ENCODE measurements at regions not wholly inside any gene's neighbourhood (a gene's known extent, or its start where the extent isn't known, plus 50 kb on each side); places are given as distances from the start of the nearest gene placed in this dataset.

DNA sequence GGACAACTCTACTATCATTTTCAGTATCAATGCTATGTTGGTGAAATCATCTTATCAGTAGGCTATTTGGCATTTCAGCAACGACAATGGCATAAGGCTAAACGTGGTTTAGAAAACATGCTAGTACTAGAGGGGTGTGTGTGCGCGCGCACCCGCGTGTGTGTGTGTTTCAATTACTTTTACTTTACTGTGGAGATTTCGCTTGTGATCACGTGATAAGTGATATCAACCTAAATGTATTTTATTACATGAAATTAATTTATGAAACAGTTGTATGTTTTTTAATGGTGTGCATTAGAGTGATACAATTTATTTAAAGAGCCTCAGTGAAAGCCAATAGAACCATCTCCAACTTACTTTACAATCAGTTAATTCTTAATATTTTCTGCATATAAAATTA is 587.9 kb upstream of the ITGA1 start:
- TF ChIP-seq, protein P1, sequence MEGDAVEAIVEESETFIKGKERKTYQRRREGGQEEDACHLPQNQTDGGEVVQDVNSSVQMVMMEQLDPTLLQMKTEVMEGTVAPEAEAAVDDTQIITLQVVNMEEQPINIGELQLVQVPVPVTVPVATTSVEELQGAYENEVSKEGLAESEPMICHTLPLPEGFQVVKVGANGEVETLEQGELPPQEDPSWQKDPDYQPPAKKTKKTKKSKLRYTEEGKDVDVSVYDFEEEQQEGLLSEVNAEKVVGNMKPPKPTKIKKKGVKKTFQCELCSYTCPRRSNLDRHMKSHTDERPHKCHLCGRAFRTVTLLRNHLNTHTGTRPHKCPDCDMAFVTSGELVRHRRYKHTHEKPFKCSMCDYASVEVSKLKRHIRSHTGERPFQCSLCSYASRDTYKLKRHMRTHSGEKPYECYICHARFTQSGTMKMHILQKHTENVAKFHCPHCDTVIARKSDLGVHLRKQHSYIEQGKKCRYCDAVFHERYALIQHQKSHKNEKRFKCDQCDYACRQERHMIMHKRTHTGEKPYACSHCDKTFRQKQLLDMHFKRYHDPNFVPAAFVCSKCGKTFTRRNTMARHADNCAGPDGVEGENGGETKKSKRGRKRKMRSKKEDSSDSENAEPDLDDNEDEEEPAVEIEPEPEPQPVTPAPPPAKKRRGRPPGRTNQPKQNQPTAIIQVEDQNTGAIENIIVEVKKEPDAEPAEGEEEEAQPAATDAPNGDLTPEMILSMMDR (conservative IDR thresholded peaks at IDR 0.05): no peak
- no peak for TF ChIP-seq EZH2 (IDR thresholded peaks at IDR 0.05; ENCODE audit: low read depth)
- Histone ChIP-seq H3K36me3 (ENCODE audit: low read depth) (no peaks in the 10 kb centered on the region), H3K4me3 (no peak overlapping the region), H3K79me2 (ENCODE audit: low read depth) (no peaks in the 10 kb centered on the region), H3K4me1 (replicated peaks; ENCODE audit: insufficient read depth) (no peaks in the 10 kb centered on the region), H3K9me2 (ENCODE audit: insufficient read depth) (no peaks in the 10 kb centered on the region), H3K4me2 (no peak overlapping the region), H3K9me3 (ENCODE audit: insufficient read depth, low read depth) (no peaks in the 10 kb centered on the region), H4K20me1 (ENCODE audit: insufficient read depth) (no peaks in the 10 kb centered on the region), H2AFZ (no peak overlapping the region), H3K27ac (no peak overlapping the region), H3K27me3 (ENCODE audit: insufficient read depth, low read depth) (no peaks in the 10 kb centered on the region), H3F3A (ENCODE audit: insufficient read depth, low read depth) (no peaks in the 10 kb centered on the region)
- intact Hi-C loops (cut with micrococcal nuclease; ENCODE audit: unreplicated experiment): no loop called here
- ChIA-PET POLR2A (ENCODE audit: unreplicated experiment) (no interaction called here), CTCF (no interaction called here)
- no TSS peak for BruUV-seq (replicated peaks)
- DNase-seq: no peak

DNA sequence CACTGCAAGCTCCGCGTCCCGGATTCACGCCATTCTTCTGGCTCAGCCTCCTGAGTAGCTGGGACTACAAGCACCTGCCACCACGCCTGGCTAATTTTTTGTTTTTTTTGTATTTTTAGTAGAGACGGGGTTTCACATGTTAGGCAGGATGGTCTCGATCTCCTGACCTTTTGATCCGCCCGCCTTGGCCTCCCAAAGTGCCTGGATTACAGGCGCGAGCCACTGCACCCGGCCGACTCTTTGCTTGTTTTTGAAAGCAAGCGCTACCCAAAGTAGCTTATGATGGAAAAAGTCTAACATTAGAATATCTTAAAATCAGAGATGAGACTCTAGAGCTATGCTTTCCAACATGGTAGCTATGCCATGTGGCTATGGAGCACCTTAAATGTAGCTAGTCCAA is 585.5 kb upstream of the ITGA1 start:
- Histone ChIP-seq H3F3A (ENCODE audit: insufficient read depth, low read depth) (no peaks in the 10 kb centered on the region), H3K9me2 (ENCODE audit: insufficient read depth) (no peaks in the 10 kb centered on the region), H3K4me1 (replicated peaks; ENCODE audit: insufficient read depth) (no peaks in the 10 kb centered on the region), H3K79me2 (ENCODE audit: low read depth) (no peaks in the 10 kb centered on the region), H4K20me1 (ENCODE audit: insufficient read depth) (no peaks in the 10 kb centered on the region), H3K4me2 (no peak overlapping the region), H2AFZ (no peak overlapping the region), H3K9me3 (ENCODE audit: insufficient read depth, low read depth) (no peaks in the 10 kb centered on the region), H3K27me3 (ENCODE audit: insufficient read depth, low read depth) (no peaks in the 10 kb centered on the region), H3K4me3 (no peak overlapping the region), H3K27ac (no peak overlapping the region), H3K36me3 (ENCODE audit: low read depth) (no peaks in the 10 kb centered on the region)
- ChIA-PET CTCF (no interaction called here), POLR2A (ENCODE audit: unreplicated experiment) (no interaction called here)
- no peak for DNase-seq
- no TSS peak for BruUV-seq (replicated peaks)
- intact Hi-C loops (cut with micrococcal nuclease; ENCODE audit: unreplicated experiment): no loop called here
- no peak for TF ChIP-seq EZH2 (IDR thresholded peaks at IDR 0.05; ENCODE audit: low read depth)
- TF ChIP-seq, protein P1 (conservative IDR thresholded peaks at IDR 0.05): no peak

DNA sequence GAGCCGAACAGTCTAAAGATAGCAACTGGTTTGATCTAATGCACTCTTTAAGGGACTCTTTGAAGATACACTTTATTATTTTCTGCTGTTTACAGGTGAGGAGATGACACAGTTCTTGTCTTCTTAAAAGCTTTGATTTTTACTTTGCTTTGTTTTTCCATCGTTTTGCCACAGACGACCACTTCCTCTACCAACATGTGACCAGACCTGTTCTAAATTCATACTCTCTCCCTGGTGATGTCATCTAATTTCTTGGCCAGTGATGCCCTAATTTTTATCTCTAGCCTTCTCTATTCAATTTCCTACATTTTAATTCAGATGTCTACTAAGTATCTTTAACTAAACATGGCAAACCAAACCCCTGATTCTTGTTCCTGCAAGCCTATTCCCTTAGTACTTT is 583.4 kb upstream of the ITGA1 start:
- H3K79me2 ChIP-seq (ENCODE audit: low read depth): no peaks in the 10 kb centered on the region
- DNase-seq: no peak
- BruUV-seq (replicated peaks): no TSS peak
- H3K4me1 ChIP-seq (replicated peaks; ENCODE audit: insufficient read depth): no peaks in the 10 kb centered on the region
- H3K9me3 ChIP-seq (ENCODE audit: insufficient read depth, low read depth): no peaks in the 10 kb centered on the region
- H3K27me3 ChIP-seq (ENCODE audit: insufficient read depth, low read depth): no peaks in the 10 kb centered on the region
- H4K20me1 ChIP-seq (ENCODE audit: insufficient read depth): no peaks in the 10 kb centered on the region
- no peak overlapping the region for H3K4me3 ChIP-seq
- no peaks in the 10 kb centered on the region for H3K36me3 ChIP-seq (ENCODE audit: low read depth)
- no peaks in the 10 kb centered on the region for H3F3A ChIP-seq (ENCODE audit: insufficient read depth, low read depth)
- POLR2A ChIA-PET (ENCODE audit: unreplicated experiment): no interaction called here
- H3K4me2 ChIP-seq: no peak overlapping the region
- no peak overlapping the region for H2AFZ ChIP-seq
- TF ChIP-seq, protein P1 (conservative IDR thresholded peaks at IDR 0.05): no peak
- no peak for TF ChIP-seq EZH2 (IDR thresholded peaks at IDR 0.05; ENCODE audit: low read depth)
- no peaks in the 10 kb centered on the region for H3K9me2 ChIP-seq (ENCODE audit: insufficient read depth)
- no peak overlapping the region for H3K27ac ChIP-seq
- intact Hi-C loops (cut with micrococcal nuclease; ENCODE audit: unreplicated experiment): no loop called here
- CTCF ChIA-PET: no interaction called here

All from PC-9 (cell line).